GM19463 (cell line): ENCODE measurements at regions not wholly inside any gene's neighbourhood (a gene's known extent, or its start where the extent isn't known, plus 50 kb on each side); places are given as distances from the start of the nearest gene placed in this dataset.

Experiments used
- ATAC-seq: cut with Tn5 transposase; IDR thresholded peaks from one replicate; pipeline ENCODE4 v1.9.1; 2021; ENCODE audit warnings: mild to moderate bottlenecking, moderate library complexity; ENCODE audit not compliant: unreplicated experiment

GRCh38 chr11:27968461-27968860, 139.5 kb downstream of the KIF18A start:
- no peak for ATAC-seq

- ATAC-seq: no peak
Observed at GRCh38 chr11:27965559-27965958, 142.4 kb downstream of the KIF18A start.

GRCh38 chr11:27963370-27963769, 144.6 kb downstream of the KIF18A start:
- no peak for ATAC-seq

- no peak for ATAC-seq
Observed at GRCh38 chr11:27949951-27950738, 157.8 kb downstream of the KIF18A start.

GRCh38 chr11:27945348-27945747, 162.6 kb downstream of the KIF18A start:
- ATAC-seq: no peak

GRCh38 chr11:27938011-27938410, 169.9 kb downstream of the KIF18A start:
- ATAC-seq: no peak

- ATAC-seq: no peak
Observed at GRCh38 chr11:27934830-27935145, 173.2 kb downstream of the KIF18A start.

GRCh38 chr11:27933992-27934829, 173.7 kb downstream of the KIF18A start:
- no peak for ATAC-seq

- no peak for ATAC-seq
Observed at GRCh38 chr11:27931770-27932169, 176.2 kb downstream of the KIF18A start.

- ATAC-seq: no peak
Observed at GRCh38 chr11:27930946-27931345, 177.0 kb downstream of the KIF18A start.

GRCh38 chr11:27928809-27929208, 179.1 kb downstream of the KIF18A start:
- no peak for ATAC-seq

- no peak for ATAC-seq
Observed at GRCh38 chr11:27926981-27927481, 180.9 kb downstream of the KIF18A start.

- ATAC-seq: no peak
Observed at GRCh38 chr11:27926486-27926885, 181.5 kb downstream of the KIF18A start.

GRCh38 chr11:27921472-27921871, 186.5 kb downstream of the KIF18A start:
- no peak for ATAC-seq

- peak; percentile 88 for ATAC-seq
Observed at GRCh38 chr11:27916541-27917100, 191.3 kb downstream of the KIF18A start.

- ATAC-seq: no peak
Observed at GRCh38 chr11:27914080-27914479, 193.9 kb downstream of the KIF18A start.

- no peak for ATAC-seq
Observed at GRCh38 chr11:27913650-27914049, 194.3 kb downstream of the KIF18A start.

- ATAC-seq: no peak
Observed at GRCh38 chr11:27912916-27913315, 195.0 kb downstream of the KIF18A start.

- no peak for ATAC-seq
Observed at GRCh38 chr11:27910186-27910931, 197.6 kb downstream of the KIF18A start.

- ATAC-seq: no peak
Observed at GRCh38 chr11:27909386-27909785, 198.6 kb downstream of the KIF18A start.

GRCh38 chr11:27908621-27909020, 199.3 kb downstream of the KIF18A start:
- no peak for ATAC-seq
